Stimulated activated CD4-positive, alpha-beta T cell treated with anti-CD3 and anti-CD28 coated beads, TNF-alpha, amount 100 ng/mL, for 4 hours (primary cell): ENCODE measurements at regions not wholly inside any gene's neighbourhood (a gene's known extent, or its start where the extent isn't known, plus 50 kb on each side); places are given as distances from the start of the nearest gene placed in this dataset.

ENCODE experiments used
- DNase-seq, 3 experiments: peaks; one replicate each; pipeline ENCODE4 v3.0.0-alpha.2; 2020; ENCODE audit warnings: low read depth in 3 of 3

- DNase-seq = no peak
These were observed 55.2 kb downstream of the TTC32 start for GRCh38 chr2:19846567-19846966.

DNA sequence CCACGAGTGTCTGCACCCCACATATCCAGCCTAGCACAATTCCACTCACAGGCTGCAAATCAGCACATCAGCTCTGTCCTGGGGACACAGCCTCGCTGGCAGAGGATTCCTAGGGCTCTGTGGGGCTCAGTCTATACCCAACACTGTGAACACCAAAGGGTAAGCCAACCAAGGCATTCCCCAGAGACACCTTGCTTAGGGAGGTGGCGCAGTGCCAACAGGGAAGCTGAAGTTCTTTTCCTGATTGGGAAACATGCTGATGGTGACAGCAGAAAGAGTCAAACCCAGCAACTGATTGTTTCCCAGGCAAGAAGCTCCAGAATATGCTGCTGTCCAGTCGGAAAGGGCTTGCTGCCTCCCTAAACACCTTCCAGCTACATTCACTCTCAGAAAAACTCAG lies 55.8 kb downstream of the TTC32 start:
- DNase-seq = no peak

DNA sequence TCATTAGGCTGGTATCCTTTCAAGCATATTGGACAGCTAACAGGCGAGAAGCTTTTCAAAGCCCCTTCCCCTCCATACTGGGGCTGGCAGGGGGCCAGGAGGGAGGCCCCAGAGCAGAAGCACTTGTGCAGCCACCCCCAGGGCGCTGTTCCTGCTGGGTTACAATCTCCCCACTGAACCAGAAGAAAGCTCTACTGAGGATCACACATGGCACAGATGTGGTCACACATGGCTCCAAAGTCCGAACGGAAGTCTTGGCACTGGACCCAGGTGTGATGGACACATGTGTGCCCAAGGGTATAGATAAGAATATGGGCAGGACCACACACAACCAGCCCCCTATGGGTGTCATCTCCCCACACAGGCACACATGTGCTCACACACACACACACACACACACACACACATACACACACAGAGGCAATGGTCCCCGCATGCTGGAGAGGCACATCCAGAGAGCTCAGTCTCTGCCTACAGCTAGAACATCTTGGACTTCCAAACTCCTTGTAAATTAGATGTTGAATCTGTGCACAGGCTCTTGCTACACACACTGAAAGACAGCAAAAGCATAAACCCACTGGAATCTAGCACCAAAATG lies 56.4 kb downstream of the TTC32 start:
- DNase-seq = no peak

GRCh38 chr2:19844750-19845149 lies 57.0 kb downstream of the TTC32 start:
- DNase-seq = no peak

- no peak for DNase-seq
These were observed 57.7 kb downstream of the TTC32 start for GRCh38 chr2:19843992-19844515.

DNA sequence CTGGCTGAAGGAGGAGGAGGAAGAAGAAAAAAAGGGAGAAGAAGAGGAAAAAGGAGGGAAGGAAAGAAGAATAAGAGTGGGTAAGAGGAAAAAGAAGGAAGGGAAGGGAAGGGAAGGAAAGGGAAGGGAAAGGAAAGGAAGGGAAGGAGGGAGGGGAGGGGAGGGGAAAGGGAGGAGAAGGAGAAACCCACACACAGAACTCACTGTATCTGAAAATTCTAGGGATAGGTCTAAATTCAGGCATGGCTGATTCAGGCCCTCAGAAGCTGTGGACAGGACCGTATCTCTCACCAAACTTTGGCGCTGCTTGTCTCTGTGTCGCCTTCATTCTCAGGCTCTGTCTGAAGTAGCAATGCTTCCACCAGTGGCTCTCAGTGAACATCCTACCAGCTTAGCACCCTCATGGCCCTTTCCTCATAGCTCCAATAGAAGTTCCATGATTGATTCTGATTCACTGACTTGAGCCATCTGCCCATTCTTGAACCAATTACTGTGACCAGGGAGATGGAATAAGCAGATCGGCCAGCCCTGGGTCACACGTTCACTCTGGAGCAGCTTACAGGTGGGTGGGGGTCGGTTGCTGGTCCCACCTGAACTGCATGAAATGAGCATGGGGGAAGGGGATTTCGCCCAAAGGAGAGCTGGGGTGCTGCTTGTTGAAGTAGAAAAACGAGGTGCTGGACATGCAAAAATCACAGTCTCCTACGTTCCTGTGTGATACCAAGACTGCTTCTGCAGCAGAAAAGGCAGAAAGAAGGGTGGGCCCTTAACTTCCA lies 59.7 kb downstream of the TTC32 start:
- no peak for DNase-seq

GRCh38 chr2:19839438-19839837 lies 62.3 kb downstream of the TTC32 start:
- DNase-seq = no peak

DNA sequence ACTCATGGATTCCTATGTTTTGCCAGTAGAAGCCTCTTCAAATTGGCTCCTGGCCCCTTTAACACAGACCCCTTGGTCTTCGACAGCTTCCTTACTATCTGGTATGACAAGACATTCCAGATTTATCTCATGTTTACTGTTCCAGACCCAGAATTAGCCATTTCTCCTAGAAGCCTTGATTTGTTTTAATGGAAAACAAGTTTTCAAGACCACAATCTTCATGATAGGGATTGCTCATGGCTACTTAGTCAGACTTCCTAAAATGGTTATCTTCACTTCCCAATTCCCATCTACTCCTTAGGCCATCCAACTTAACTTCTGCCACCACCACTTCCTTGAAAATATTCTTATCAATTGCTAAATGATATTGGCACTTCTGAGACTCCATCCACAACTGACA lies 63.2 kb downstream of the TTC32 start:
- no peak for DNase-seq

- no peak for DNase-seq
These were observed 64.5 kb downstream of the TTC32 start for GRCh38 chr2:19837235-19837766.

- DNase-seq = no peak
These were observed 66.0 kb downstream of the TTC32 start for GRCh38 chr2:19835781-19836281.

- DNase-seq = no peak
These were observed 67.8 kb downstream of the TTC32 start for GRCh38 chr2:19833978-19834377.

DNA sequence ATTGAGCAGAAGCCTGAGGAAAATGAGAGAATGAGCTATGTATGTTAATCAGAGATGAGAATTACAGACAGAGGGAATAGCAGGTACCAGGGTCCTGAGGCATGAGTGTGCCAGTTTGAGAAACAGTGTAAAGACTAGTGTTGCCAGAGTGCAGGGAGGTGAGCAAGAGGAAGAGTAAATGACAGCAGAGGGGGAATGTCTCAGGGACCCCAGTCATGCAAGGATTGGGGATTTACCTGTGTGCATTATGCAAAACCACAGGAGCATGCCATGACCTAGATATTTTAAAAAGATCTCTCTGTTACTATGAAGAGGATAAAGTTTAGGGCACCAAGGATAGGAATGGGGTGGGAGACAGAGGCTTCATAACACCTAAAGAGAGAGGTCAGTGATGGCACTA lies 72.1 kb downstream of the TTC32 start:
- DNase-seq = no peak

DNA sequence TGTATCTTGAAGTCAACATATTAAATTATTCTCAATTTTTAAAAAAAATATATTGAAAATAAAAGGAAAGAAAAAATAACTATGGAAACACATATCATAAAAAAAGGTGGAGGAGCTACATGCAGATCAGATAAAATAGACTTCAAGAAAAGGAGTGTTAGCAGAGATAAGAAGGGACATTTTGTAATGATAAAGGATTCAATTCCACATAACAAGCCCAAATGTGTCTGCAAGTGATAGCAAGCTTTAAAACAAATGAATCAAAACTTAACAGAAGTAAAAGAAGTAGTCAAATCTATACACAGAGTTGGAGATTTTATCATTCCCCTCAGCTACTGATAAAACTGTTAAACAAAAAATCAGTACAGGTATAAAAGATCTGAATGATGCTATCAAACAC lies 74.9 kb downstream of the TTC32 start:
- no peak for DNase-seq

- DNase-seq = no peak
These were observed 78.3 kb downstream of the TTC32 start for GRCh38 chr2:19823507-19823906.

DNA sequence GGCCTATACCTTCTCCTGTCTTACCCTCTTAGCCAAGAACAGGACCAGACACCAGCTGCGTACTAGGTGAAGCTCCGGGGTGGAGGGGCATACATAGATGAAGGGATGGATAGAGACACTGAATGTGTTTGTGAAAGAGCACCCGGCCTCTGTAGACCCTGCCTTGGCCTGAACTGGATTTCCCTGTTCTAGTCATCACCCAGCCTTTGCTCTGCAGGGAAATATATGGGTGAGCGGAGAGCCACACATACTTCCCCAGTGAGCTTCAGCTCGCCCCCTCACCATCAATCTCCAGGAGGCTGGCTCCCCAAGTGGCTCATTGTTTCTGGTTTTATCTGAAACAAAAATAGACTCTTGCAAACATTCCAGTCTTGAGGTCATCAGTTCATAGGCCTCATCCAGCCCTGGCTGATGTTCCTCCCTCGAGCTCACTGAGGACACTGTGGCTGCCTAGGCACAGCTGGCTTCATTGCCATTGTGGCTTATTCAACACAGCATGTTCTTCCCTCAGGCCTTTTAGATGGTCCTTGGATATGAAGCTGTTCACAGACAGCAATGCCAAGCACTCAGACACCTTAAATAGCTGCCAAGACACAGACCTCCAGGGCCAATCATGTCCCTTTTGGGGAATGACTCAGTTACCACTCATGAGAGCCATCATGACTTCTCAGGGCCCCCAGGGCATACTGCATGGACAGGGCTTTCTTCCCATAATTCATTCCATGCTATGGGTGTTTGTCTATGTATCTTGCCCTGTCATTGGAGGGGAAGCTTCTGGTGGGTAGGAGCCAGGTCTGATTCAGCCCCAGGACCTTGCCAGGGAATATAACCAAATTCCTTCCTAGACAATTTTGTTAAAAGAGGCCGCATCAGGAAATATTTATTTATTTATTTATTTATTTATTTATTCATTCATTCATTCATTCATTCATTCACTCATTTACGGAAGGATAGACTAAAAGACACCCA lies 82.4 kb downstream of the TTC32 start:
- no peak for DNase-seq

DNA sequence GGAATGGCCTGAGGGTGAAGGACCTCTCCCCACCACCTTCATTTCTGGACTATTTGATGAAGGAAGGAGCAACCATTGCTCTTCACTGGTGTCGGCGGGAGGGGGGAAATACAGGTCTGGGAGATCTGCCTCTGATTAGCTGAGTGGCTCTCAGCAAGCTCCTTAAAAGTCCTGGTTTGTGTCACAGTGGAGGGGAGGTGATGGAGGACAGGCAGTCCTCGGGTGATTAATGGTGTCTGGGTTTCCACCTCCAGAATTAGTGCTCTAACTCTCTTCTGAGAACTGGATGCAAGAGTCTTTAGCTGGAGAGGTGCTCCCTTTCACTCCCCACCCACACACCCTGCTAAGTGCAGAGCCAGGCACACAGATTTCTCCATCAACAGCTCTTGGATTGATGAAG lies 83.2 kb downstream of the TTC32 start:
- DNase-seq = no peak

- no peak for DNase-seq
These were observed 83.7 kb downstream of the TTC32 start for GRCh38 chr2:19818039-19818438.

DNA sequence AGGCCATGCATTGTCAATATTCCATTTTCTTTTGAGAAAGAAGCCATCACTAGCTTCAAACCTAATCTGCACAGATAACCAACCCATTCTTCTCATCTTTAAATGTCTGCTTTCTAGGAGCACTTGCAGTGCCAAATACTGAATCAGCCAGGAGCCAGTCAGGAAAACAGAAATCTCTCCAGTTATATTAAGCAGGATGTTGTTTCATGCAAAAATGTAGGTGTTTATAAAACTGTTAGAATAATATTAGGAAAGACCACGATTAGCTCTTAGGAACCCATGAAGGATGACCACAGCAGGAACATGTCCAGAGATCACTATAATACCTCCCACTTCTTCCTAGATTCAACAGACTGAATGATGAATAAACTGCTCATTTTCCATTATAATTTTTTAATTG lies 86.0 kb downstream of the TTC32 start:
- DNase-seq = no peak

GRCh38 chr2:19812166-19812565 lies 89.6 kb downstream of the TTC32 start:
- no peak for DNase-seq

DNA sequence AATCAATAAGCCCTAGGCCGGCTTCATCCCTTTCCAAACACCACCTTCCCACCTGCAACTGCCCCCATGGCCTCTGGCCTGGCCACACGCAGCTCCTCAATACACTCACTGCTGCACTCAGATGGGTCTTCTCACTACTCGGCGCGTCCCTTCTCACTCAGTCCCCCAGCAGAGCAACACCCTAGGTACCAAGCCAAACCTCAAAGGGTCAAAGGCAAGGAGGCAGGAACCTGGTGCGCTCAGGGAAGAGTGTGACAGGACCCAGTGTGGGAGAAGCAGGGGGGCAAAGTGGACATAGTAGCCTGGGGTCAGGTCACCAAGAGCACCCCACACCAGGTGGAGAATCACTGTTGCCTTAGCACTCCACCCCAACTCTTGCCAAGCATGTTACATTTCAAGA lies 90.6 kb downstream of the TTC32 start:
- no peak for DNase-seq

DNA sequence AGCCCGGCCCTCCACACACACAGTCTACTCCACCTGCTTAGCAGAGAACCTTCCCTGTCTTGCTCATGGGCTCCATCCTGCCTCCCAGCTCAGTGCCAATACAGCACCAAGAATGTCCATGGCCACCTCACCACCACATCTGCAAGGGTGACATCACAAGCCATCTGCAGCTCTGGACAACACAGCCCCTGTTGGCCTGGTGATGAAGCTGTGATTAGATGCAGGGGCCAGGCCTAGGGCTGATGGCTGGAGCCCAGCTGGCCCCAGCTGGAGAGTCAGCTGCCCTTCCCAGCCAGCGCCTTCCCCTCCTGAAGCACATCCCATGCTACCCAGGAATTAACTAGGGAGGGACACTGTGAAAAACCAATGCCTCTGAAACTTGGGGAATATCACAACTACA lies 91.1 kb downstream of the TTC32 start:
- DNase-seq = no peak

DNA sequence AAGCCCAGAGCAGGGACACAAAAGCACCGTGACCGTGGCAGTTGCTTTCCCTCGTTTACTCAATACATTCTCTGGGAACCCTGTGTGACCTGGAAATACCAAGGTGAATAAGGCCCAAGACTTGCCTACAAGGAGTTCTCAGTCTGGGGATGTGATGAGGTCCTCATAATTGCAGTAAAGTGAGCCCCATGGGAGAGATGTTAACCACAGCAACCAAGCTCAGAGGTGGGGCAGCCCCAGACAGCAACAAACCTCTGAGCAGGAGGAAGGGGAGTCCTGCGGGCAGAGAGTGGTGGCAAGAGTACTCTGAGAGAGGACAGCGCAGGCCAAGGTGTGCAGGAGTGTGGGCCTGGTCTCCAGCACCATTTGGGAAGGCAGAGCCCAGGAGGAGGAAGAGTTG lies 91.6 kb downstream of the TTC32 start:
- DNase-seq = no peak
